Heart right ventricle (tissue), 16 donors: ENCODE measurements at regions not wholly inside any gene's neighbourhood (a gene's known extent, or its start where the extent isn't known, plus 50 kb on each side); places are given as distances from the start of the nearest gene placed in this dataset.

ENCODE experiments used
- ATAC-seq, 8 donors: fragments of 200-7000 bp; cut with Tn5 transposase; one replicate each; pipeline ENCODE4 v1.9.1; 2020; ENCODE audit warnings: mild to moderate bottlenecking in 8 of 8, moderate library complexity in 8 of 8, moderate number of reproducible peaks in 1 of 8
- DNase-seq, 2 donors: peaks; one replicate each; pipeline ENCODE4 v3.0.0-alpha.2; 2020
- H3K27ac ChIP-seq, 10 donors: fragments of 200-600 bp; sonication (generic) in 2 of 10; one replicate each; pipeline versions ENCODE4 v1.5.0 to v1.8.0; 2020 to 2022; ENCODE audit warnings: mild to moderate bottlenecking in 3 of 10
- H3K27me3 ChIP-seq, 7 donors: fragments of 200-600 bp; one replicate each; pipeline ENCODE4 v1.8.0; 2021 to 2022; ENCODE audit warnings: mild to moderate bottlenecking in 2 of 7
- H3K36me3 ChIP-seq, 9 donors: fragments of 200-600 bp; sonication (generic) in 1 of 9; one replicate each; pipeline versions ENCODE4 v1.5.0 to v1.8.0; 2020 to 2022; ENCODE audit warnings: mild to moderate bottlenecking in 2 of 9
- H3K4me1 ChIP-seq, 9 donors: fragments of 200-600 bp; sonication (generic) in 1 of 9; one replicate each; pipeline versions ENCODE4 v1.5.0 to v1.8.0; 2020 to 2022; ENCODE audit warnings: mild to moderate bottlenecking in 4 of 9
- H3K4me3 ChIP-seq, 10 donors: fragments of 200-600 bp; sonication (generic) in 2 of 10; one replicate each; pipeline versions ENCODE4 v1.5.0 to v1.8.0; 2020 to 2022; ENCODE audit warnings: mild to moderate bottlenecking in 7 of 10, moderate library complexity in 2 of 10
- H3K9me3 ChIP-seq, 11 donors: fragments of 200-600 bp in 10 of 11; sonication (generic) in 2 of 11; one replicate each; pipeline versions ENCODE4 v1.5.0 to v1.8.0; 2013 to 2022; ENCODE audit warnings: mild to moderate bottlenecking in 2 of 11, control low read depth in 1 of 11, moderate library complexity in 1 of 11
- WGBS, 2 donors: extraction: QIAGEN DNeasy Blood & Tissue Kit; methylation state at CpG; one replicate each; pipeline ENCODE4 v1.1.7; 2013; ENCODE audit warnings: inconsistent platforms in 1 of 2; 5-methylcytosine and 5-hydroxymethylcytosine counted together
- intact Hi-C, 10 donors: fragments of 100-400 bp; cut with DNase I; formaldehyde crosslinking; loops; one replicate each; pipeline versions ENCODE4 v1.11.1 to v1.14.2; 2022
- TF ChIP-seq, protein P1 (sequence below), 9 donors: fragments of 200-600 bp; sonication (generic) in 2 of 9; IDR thresholded peaks; one replicate each; pipeline versions ENCODE4 v1.5.0 to v1.8.0; 2021 to 2022; ENCODE audit warnings: antibody characterized with exemption in 9 of 9, mild to moderate bottlenecking in 5 of 9, moderate library complexity in 1 of 9
- donor health status: Arrhythmogenic right ventricular cardiomyopathy.
- donor health status: ischemic (EF 13 %, LVEDD 7.1; RV severe dilation, severe dysfunction).
- donor health status: healthy with polysubstance abuse.
- donor health status: DM: no; HTN: yes; CAD: no.
- donor health status: DM: no; HTN: no; CAD: no.
- donor health status: ischemic (EF 25% LVEDD 6.9; RV normal size, moderate dysfunction).
- donor health status: ischemic (EF 25% LVEDD 5.7; RV mildly dilated, moderate dysfunction).
- donor health status: healthy.
- donor health status: DM: yes; HTN: yes; CAD: no.
- donor health status: Ischemic cardiomyopathy.
- donor health status: ischemic (EF 35%, LVEDD 5.7; RV mildly dilated, moderate dysfunction).
- donor health status: nonischemic (EF 11% LVEDD 7.7; RV severe dilation, severe dysfunction).
- donor health status: DM: yes; HTN: yes; CAD: no.
- donor health status: PGD.
- donor health status: ischemic (EF 29% LVEDD 5.4; RV normal size, mild dysfunction).
- donor health status: nonischemic (EF 23%, LVEDD 6.1; RV moderate dilation, normal function).

DNA sequence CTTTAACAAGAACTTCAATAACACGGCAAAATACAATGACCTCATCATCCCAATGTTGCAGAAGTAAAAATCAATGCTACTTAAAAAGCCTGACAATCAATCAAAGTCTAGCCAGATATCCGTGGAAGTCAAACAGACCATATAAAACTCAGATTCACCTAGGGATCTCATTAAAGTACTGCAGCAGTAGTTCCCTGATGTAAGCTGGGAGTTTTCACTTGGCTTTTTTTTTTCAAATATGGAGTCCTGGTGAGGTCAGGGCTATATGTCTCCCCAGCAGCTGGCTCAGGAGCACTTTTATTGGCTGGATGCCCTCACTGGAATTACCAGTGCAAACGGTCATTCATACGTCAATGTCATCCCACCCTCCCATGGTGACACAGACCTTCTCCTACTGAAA is 220.6 kb upstream of the SLC30A5 start:
- intact Hi-C loops: no loop called here
- WGBS, 2 donors: 70 to 84% methylated on average over 4 of the region's 4 CpGs

DNA sequence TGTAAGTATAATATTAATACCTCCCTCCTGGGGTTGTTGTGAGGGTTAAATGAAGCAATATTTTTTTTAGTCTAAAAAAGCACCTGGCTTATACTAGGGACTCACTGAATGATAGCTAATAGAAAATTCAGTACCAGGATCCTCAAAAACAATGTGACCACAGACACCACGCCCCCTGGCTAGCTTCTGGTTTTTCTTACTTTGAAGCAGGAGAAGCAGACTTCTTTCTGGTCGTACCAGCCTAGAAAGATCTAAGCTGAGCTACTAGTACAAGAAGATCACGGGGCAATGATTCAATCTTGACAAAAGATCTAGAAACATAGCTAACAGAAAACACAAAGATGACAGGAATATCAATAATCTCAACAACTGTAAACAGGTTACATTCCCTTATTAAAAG is 218.5 kb upstream of the SLC30A5 start:
- ATAC-seq (no peak), DNase-seq (no peak)
- no peaks in the 10 kb centered on the region for H3K36me3 ChIP-seq
- H3K27ac ChIP-seq: no peak overlapping the region
- H3K4me1 ChIP-seq: no peaks in the 10 kb centered on the region
- 83 to 84% methylated on average over 3 of the region's 3 CpGs for WGBS, 2 donors
- H3K27me3 ChIP-seq: no peaks in the 10 kb centered on the region
- intact Hi-C loops: no loop called here
- TF ChIP-seq, protein P1, sequence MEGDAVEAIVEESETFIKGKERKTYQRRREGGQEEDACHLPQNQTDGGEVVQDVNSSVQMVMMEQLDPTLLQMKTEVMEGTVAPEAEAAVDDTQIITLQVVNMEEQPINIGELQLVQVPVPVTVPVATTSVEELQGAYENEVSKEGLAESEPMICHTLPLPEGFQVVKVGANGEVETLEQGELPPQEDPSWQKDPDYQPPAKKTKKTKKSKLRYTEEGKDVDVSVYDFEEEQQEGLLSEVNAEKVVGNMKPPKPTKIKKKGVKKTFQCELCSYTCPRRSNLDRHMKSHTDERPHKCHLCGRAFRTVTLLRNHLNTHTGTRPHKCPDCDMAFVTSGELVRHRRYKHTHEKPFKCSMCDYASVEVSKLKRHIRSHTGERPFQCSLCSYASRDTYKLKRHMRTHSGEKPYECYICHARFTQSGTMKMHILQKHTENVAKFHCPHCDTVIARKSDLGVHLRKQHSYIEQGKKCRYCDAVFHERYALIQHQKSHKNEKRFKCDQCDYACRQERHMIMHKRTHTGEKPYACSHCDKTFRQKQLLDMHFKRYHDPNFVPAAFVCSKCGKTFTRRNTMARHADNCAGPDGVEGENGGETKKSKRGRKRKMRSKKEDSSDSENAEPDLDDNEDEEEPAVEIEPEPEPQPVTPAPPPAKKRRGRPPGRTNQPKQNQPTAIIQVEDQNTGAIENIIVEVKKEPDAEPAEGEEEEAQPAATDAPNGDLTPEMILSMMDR (IDR thresholded peaks at IDR 0.05): no peak
- no peaks in the 10 kb centered on the region for H3K9me3 ChIP-seq
- H3K4me3 ChIP-seq: no peak overlapping the region

More for the DNA sequence above, 220.6 kb upstream of the SLC30A5 start:
- no peak for ATAC-seq
- Histone ChIP-seq H3K4me3 (no peak overlapping the region), H3K4me1 (no peaks in the 10 kb centered on the region), H3K27ac (no peak overlapping the region), H3K27me3 (no peaks in the 10 kb centered on the region), H3K9me3 (no peaks in the 10 kb centered on the region), H3K36me3 (no peaks in the 10 kb centered on the region)
- TF ChIP-seq, protein P1 (IDR thresholded peaks at IDR 0.05): no peak
- DNase-seq: no peak

DNA sequence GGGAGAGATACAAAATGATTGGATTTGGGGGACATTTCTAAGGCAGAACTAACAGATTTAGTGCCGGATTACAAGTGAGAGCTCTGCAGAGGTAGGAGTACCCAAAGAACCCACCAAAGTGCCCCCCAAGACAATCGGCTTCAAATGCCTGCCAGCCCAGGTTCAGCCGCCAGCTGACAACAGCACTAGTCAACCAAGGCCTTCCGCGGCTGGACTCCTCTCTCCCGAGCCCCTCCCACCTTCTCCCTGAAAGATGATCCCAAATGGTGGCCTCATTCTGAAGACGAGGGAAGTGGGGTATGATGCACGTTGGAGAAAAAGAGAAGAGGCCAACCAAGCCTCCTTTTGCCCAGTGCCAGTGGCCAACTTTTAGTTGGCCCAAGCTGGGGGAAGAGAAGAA is 210.4 kb upstream of the SLC30A5 start:
- TF ChIP-seq, protein P1 (IDR thresholded peaks at IDR 0.05): no peak
- H3K27me3 ChIP-seq: no peaks in the 10 kb centered on the region
- H3K4me1 ChIP-seq: no peaks in the 10 kb centered on the region
- H3K36me3 ChIP-seq: no peaks in the 10 kb centered on the region
- DNase-seq (no peak), ATAC-seq (no peak)
- H3K4me3 ChIP-seq: no peak overlapping the region
- no peak overlapping the region for H3K27ac ChIP-seq
- H3K9me3 ChIP-seq: no peaks in the 10 kb centered on the region
- 78 to 80% methylated on average over 8 of the region's 8 CpGs for WGBS, 2 donors
- intact Hi-C loops: loop anchor here in 1 of 10 donors (5.0 kb wide), 1 partner anchor 526 kb away; no protein-coding TSS in a partner anchor

DNA sequence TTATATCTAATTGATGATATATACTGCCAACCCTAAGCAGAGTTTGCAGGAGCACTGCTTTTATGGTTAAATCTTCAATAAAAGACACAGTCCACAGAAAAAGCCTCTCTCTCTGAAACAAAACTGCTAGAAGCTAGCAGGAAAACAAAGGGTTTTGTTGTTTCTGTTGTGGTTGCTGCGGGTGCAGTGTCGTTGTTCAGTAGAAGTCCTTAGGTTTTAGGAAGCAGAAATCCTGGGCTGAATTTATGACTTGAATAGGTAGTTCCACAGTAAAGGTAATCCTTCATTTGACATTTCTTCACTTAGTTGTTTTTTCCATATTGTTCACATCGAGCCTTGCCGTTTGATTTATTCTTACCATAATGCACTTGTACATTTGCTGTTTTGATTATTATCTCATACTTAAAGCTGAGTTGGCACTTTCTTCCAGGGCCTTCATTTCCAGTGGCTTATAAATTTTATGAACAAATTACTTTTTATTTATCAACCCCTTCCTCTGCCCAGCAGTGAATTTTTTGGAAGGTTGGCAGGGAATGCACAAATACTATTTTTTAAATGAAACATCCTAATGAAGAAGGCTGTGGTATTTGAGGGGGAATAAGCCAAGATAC is 209.6 kb upstream of the SLC30A5 start:
- Histone ChIP-seq H3K27ac (no peak overlapping the region), H3K9me3 (no peaks in the 10 kb centered on the region), H3K4me3 (no peak overlapping the region), H3K36me3 (no peaks in the 10 kb centered on the region), H3K27me3 (no peaks in the 10 kb centered on the region), H3K4me1 (no peaks in the 10 kb centered on the region)
- DNase-seq (no peak), ATAC-seq (no peak)
- TF ChIP-seq, protein P1 (IDR thresholded peaks at IDR 0.05): no peak
- 76 to 82% methylated on average over 4 of the region's 4 CpGs for WGBS, 2 donors
- intact Hi-C loops: loop anchor here in 1 of 10 donors (5.0 kb wide), 1 partner anchor 527 kb away; no protein-coding TSS in a partner anchor
